IgD-negative memory B cell (primary cell): ENCODE measurements at regions not wholly inside any gene's neighbourhood (a gene's known extent, or its start where the extent isn't known, plus 50 kb on each side); places are given as distances from the start of the nearest gene placed in this dataset.

Experiments
- H3K27ac Mint-ChIP-seq, 3 donors: one replicate each; pipeline ENCODE4 v1.8.0; 2020 to 2022; ENCODE audit warnings: mild to moderate bottlenecking in 3 of 3, mixed read lengths in 3 of 3, moderate library complexity in 1 of 3
- H3K27me3 Mint-ChIP-seq: one replicate; pipeline ENCODE4 v1.8.0; 2021; ENCODE audit warnings: mixed read lengths
- H3K36me3 Mint-ChIP-seq: one replicate; pipeline ENCODE4 v1.8.0; 2020; ENCODE audit warnings: mild to moderate bottlenecking, mixed read lengths
- H3K4me1 Mint-ChIP-seq, 3 donors: one replicate each; pipeline ENCODE4 v1.8.0; 2020 to 2022; ENCODE audit warnings: mixed read lengths in 3 of 3, mild to moderate bottlenecking in 1 of 3
- H3K4me3 Mint-ChIP-seq, 4 donors: one replicate each; pipeline ENCODE4 v1.8.0; 2020 to 2022; ENCODE audit warnings: mild to moderate bottlenecking in 4 of 4, mixed read lengths in 4 of 4, moderate library complexity in 3 of 4
- H3K9me3 Mint-ChIP-seq, 3 donors: one replicate each; pipeline ENCODE4 v1.8.0; 2020 to 2021; ENCODE audit warnings: mixed read lengths in 3 of 3, mild to moderate bottlenecking in 1 of 3

DNA sequence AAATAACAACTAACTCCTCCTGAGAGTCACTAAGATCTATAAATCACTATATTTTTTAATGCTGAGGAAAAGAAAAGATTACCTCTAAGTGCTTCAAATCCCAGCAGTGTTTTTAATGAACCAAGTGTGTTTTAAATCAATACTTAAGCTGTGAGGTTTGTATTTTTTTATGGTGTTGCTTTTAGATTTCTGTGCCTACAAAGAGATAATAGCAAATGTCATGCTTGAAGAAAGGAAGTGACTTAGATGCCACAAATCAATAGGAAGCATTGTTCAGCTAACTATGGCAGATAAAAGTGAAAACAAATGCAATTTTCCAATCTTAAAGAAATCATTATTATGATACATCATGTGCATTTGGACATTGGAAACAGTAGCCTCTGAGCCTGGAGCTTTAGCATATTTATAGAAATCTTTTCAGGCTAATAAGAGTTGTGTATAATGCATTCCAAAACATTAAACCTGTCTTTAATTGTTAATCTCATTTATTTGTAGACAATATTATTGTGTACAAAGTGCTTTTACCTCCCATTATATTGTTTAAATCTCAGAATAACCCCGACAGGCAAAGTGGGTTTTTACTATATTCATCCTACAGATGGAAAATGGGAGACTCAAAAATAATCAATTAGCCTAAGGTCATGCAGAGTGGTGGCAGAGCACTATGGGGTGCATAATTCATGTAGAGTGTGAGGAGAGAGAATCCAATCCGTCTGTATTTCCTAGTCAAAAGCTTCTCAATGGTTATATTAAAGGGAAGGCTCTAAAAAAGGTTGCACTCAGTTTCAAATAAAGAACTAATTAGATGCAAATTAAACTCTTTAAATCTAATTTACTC, 486.2 kb downstream of the NAV3 start:
- H3K4me1 Mint-ChIP-seq, result no peaks in the 10 kb centered on the region

DNA sequence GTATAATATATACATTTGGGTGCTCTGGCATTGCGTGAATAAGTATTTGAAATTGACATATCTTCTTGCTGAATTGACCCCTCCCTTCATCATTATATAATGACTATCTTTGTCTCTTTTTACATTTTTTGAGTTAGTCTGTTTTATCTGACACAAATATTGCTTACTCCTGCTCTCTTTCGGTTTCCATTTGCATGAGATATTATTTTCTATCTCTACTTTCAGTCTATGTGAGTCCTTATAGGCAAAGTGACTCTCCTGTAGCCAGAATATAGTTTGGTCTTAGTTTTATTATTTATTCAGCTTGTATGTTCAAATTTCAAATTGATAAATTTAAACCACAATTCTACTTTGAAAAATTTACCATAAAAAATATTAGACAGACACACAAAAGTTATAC, 491.0 kb downstream of the NAV3 start:
- no peaks in the 10 kb centered on the region for H3K27me3 Mint-ChIP-seq
- no peaks in the 10 kb centered on the region for H3K4me1 Mint-ChIP-seq
- H3K27ac Mint-ChIP-seq, result no peak overlapping the region
- H3K36me3 Mint-ChIP-seq, result no peaks in the 10 kb centered on the region
- H3K4me3 Mint-ChIP-seq, result no peak overlapping the region
- peaks cover 0 to 2% (median 1%) of the 10 kb centered on the region in 3 donors for H3K9me3 Mint-ChIP-seq

More for the DNA sequence above, 486.2 kb downstream of the NAV3 start:
- Mint-ChIP-seq H3K9me3 (peaks cover 0 to 2% (median 1%) of the 10 kb centered on the region in 3 donors), H3K4me3 (no peak overlapping the region), H3K27ac (no peak overlapping the region), H3K27me3 (no peaks in the 10 kb centered on the region), H3K36me3 (no peaks in the 10 kb centered on the region)

DNA sequence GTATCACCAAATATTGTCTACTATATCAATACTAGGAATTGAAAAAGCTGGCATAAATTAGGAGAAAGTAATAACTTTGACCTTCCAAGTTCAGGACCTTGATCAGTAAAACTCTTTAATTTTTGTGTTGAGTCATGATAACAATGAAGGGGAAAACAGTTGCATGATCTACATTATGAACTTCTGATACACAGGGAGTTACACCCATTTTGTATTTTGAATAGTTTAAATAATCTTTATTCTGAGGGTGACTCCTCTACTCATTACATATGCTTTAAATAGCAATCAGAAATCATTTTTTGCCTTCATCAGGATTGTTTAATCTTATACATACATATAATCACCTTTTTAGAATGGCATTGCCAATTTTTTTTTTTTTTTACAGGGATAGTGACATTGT, 492.5 kb downstream of the NAV3 start:
- Mint-ChIP-seq H3K9me3 (peaks cover 0 to 2% (median 1%) of the 10 kb centered on the region in 3 donors), H3K36me3 (no peaks in the 10 kb centered on the region), H3K4me3 (no peak overlapping the region), H3K4me1 (no peaks in the 10 kb centered on the region), H3K27me3 (no peaks in the 10 kb centered on the region), H3K27ac (no peak overlapping the region)

DNA sequence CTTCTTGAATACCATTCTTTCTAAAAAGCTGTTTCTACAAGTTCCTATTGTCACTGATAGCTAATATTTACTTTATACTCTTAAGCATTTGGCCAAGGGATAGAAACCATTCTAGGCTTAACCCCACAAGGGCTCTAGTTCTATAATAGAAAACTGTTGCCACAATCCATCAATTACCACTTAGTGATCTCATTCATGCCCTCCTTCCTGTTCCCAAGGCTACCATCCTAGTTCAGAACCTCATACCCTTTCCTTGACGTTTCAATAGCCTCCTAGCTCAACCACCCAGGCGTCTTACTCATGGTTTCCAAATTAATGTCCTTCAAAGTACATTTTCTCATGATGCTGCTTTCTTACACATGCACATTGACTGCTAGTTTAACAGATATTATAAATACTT, 493.5 kb downstream of the NAV3 start:
- no peaks in the 10 kb centered on the region for H3K36me3 Mint-ChIP-seq
- no peak overlapping the region for H3K27ac Mint-ChIP-seq
- peaks cover 0 to 1% (median 0%) of the 10 kb centered on the region in 3 donors for H3K9me3 Mint-ChIP-seq
- H3K27me3 Mint-ChIP-seq, result no peaks in the 10 kb centered on the region
- no peak overlapping the region for H3K4me3 Mint-ChIP-seq
- no peaks in the 10 kb centered on the region for H3K4me1 Mint-ChIP-seq

DNA sequence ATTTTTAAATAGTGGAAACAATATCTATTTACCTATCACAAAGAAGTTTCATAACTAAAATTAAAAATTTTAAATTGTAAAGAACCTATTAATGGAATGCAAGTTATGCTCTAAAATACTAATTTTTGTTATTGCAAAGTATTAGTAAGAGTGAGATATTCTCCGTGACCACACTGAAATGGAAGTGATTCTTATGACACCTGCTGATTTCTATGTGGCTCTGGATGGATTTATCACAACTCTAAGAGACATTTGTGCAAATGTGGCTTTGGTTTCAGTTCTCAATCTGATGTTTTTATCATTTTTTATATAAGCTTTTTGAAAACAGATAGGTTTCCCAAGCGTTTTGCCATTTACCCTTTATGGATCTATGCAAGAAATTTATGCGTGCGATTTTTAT, 497.8 kb downstream of the NAV3 start:
- Mint-ChIP-seq H3K27ac (no peak overlapping the region), H3K27me3 (no peaks in the 10 kb centered on the region), H3K4me1 (no peaks in the 10 kb centered on the region), H3K36me3 (no peaks in the 10 kb centered on the region), H3K4me3 (no peak overlapping the region), H3K9me3 (peaks cover 0 to 3% (median 0%) of the 10 kb centered on the region in 3 donors)

DNA sequence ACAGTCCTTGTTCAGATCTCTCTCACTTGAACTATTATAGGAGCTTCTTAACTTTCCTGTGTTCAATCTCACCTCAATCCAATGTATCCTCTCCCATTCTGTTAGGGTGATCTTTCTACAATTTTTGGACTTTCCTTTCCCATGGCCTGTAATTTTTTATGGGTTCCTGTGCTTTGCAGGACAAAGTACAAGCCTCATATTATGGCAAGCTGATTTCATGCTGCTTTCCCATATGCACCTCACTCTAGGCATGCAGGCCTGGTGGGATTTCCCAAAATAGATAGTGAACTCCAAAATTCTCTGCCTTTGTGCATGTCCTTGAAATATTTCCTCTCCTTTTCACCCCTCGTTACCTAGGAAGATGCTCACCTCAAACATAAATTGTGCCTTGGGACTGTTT, 499.4 kb downstream of the NAV3 start:
- Mint-ChIP-seq H3K27me3 (no peaks in the 10 kb centered on the region), H3K4me1 (no peaks in the 10 kb centered on the region), H3K36me3 (no peaks in the 10 kb centered on the region), H3K9me3 (peaks cover 0 to 3% (median 0%) of the 10 kb centered on the region in 3 donors), H3K4me3 (no peak overlapping the region), H3K27ac (no peak overlapping the region)

DNA sequence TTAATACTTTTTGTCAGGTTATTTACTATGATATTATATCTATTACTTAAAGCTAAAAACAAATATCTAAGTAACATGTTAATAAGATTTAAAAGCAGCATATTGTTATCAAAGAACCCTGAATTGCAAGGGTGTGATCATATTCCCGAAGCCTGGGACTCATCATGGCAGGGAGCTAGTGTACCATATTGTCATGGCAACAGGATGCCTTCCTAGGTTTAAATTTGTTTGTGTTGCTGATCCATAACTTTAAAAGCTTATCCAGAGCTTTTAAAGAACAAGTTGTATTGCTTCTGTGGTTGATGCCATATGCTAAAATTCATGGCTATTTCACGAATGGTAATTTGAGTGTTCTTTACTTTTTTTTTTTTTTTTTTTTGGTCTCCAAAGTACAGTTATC, 500.5 kb downstream of the NAV3 start:
- Mint-ChIP-seq H3K27me3 (no peaks in the 10 kb centered on the region), H3K9me3 (peaks cover 0 to 3% (median 0%) of the 10 kb centered on the region in 3 donors), H3K27ac (no peak overlapping the region), H3K4me1 (no peaks in the 10 kb centered on the region), H3K4me3 (no peak overlapping the region), H3K36me3 (no peaks in the 10 kb centered on the region)

DNA sequence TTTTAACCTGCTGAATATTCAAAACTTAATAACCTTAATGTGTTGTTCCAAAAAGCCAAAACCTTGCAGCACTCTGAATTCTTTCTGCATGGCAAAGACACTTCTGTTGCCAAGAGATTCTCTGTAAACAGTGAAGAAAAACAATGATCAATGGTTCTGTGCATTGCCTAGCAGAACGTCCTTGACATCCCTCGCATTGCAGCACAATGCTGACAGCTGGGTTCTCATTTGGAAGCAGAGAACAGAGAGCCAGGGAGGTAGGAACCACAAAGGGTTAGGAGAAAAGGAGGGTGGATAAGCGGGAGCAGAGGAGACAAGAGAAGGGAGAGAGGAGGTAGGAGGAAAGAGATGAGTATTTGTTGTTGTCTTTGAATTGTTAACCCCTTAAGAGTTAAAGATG, 501.1 kb downstream of the NAV3 start:
- Mint-ChIP-seq H3K36me3 (no peaks in the 10 kb centered on the region), H3K27ac (no peak overlapping the region)

DNA sequence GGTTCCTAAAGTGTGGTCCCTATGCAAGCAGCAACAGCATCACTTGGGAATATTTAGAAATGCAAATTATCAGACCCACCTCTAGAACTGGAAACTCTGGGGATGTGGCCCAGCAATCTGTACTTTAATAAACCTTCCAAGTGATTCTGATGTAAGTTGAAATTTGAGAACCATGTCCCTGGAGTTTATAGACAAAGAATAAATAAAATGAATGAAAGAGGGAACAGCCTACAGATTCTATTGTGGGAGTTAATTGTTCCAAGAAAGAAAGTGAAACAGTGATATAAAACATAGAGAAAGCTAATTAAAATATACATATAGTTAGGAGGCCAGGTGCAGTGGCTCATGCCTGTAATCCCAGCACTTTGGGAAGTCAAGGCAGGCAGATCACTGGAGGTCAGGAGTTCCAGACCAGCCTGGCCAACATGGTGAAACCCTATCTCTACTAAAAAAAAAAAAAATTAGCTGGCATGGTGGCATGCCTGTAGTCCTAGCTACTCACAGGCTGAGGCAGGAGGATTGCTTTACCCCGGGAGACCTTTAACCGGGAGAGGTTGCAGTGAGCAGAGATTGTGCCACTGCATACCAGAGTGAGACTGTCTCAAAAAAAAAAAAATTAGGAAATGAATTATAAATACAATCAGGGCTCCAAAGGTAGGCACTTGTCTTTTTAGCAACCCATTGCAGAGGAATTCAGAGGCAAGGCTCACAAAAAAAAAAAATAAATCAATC, 507.5 kb downstream of the NAV3 start:
- Mint-ChIP-seq H3K27me3 (no peaks in the 10 kb centered on the region), H3K36me3 (no peaks in the 10 kb centered on the region), H3K27ac (no peak overlapping the region), H3K4me3 (no peak overlapping the region), H3K4me1 (no peaks in the 10 kb centered on the region), H3K9me3 (peaks cover 0 to 2% (median 0%) of the 10 kb centered on the region in 3 donors)

More for the DNA sequence above, 501.1 kb downstream of the NAV3 start:
- Mint-ChIP-seq H3K27me3 (no peaks in the 10 kb centered on the region), H3K9me3 (peaks cover 0 to 3% (median 0%) of the 10 kb centered on the region in 3 donors), H3K4me3 (no peak overlapping the region), H3K4me1 (no peaks in the 10 kb centered on the region)

DNA sequence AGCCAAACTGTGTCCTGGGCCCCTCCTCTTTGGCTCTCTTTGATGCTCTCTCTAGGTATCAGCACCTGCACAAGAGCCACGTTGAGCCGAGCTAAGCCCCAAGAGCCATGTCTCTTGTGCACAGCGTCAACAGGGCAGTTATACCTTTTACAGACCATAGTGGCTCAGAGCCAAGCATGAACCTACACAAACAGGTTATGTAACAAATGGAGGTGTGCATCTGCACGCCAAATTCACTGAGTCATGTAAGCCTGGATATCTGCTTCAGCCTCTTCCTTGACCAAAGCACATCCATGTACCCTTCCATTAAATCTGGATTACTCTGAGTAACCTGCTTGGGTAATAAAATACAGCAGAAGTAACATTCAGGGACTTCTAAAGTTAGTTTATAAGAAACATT, 509.7 kb downstream of the NAV3 start:
- no peaks in the 10 kb centered on the region for H3K36me3 Mint-ChIP-seq
- no peak overlapping the region for H3K27ac Mint-ChIP-seq
- no peaks in the 10 kb centered on the region for H3K27me3 Mint-ChIP-seq
- H3K9me3 Mint-ChIP-seq, result peaks cover 0 to 2% (median 0%) of the 10 kb centered on the region in 3 donors
- H3K4me3 Mint-ChIP-seq, result peak overlapping the region in 1 of 4 donors; percentile 74
- no peaks in the 10 kb centered on the region for H3K4me1 Mint-ChIP-seq

DNA sequence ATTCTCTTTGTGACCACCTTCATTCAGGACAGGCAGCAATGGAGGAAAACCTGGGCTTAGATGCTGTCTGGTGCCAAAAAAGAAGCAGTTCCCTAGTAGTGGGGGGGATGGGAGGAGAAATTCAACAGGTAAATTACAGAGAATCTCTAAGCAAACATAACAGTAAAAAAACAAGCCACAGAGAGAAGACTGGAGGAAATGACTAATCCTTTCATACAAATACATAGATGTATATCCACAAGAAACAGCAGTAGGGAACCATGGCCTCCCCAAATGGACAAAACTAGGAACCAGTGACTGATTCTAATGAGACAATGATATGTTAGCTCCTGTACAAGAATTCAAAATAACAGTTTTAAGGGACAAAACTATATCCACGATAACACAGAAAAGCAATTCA, 513.0 kb downstream of the NAV3 start:
- H3K4me3 Mint-ChIP-seq, result no peak overlapping the region
- no peaks in the 10 kb centered on the region for H3K36me3 Mint-ChIP-seq
- no peak overlapping the region for H3K27ac Mint-ChIP-seq
- H3K9me3 Mint-ChIP-seq, result peaks cover 3 to 9% (median 4%) of the 10 kb centered on the region in 3 donors
- H3K27me3 Mint-ChIP-seq, result no peaks in the 10 kb centered on the region
- H3K4me1 Mint-ChIP-seq, result no peaks in the 10 kb centered on the region

DNA sequence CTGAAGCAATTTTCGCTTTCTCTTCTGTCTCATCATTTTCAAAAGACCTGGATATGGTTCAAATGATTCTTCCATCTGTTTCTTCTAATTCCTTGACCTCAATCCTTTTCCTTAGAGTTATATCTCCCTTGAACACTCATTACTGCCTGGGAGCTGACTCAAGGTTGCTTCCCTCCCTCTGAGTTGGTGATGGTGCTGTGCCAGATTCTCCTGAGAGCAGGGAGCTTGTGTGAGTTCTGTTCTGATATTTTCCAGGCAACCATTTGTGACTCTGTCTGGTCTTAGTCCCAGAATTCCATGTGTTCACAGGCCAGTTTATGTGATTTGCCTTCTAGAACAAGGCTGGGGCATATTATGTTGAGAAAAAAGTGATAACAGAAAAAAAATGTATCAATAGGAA, 505.1 kb upstream of the SYT1 start:
- Mint-ChIP-seq H3K4me1 (no peaks in the 10 kb centered on the region), H3K36me3 (no peaks in the 10 kb centered on the region), H3K9me3 (no peaks in the 10 kb centered on the region), H3K27me3 (no peaks in the 10 kb centered on the region), H3K27ac (no peak overlapping the region), H3K4me3 (no peak overlapping the region)

DNA sequence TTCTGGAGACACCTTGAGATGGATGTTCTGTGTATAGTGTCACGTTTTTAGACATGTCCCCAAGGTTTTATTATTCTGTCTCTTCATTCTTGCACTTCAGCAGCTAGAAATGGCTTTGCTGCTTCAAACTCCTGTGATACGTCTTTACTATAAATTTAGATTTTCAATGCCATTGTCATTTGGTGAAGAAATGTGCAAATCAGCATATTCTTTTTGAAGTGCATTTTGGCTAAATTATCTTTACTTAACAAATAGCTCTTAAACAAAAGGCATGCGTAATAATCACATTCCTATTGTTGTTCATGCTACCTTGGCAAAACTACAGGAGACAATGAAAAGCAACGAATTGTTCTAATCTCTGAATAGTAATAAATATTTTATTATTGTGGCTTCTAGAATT, 502.9 kb upstream of the SYT1 start:
- no peak overlapping the region for H3K27ac Mint-ChIP-seq
- no peaks in the 10 kb centered on the region for H3K4me1 Mint-ChIP-seq
- no peaks in the 10 kb centered on the region for H3K36me3 Mint-ChIP-seq
- peaks cover 0 to 3% (median 2%) of the 10 kb centered on the region in 3 donors for H3K9me3 Mint-ChIP-seq
- no peak overlapping the region for H3K4me3 Mint-ChIP-seq
- H3K27me3 Mint-ChIP-seq, result no peaks in the 10 kb centered on the region

DNA sequence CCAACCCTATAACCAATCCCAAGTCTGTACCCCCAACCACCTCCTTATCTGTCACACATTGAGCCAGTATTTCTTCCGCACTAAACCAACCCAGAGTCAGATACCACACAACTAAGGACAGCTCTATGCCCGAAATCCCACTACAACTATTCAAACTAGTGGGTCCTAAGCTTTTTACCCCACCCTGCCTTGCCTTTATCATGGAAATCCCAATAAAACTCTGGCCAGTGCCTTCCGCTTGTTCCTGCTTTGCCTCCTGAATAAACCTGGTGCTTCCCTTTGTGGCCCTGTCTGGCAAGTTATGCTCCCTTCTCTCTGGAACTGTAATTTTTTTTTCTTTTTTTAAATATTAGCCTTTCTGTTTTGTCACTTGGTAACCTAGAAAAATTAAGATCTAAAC, 493.3 kb upstream of the SYT1 start:
- peaks cover 0 to 4% (median 2%) of the 10 kb centered on the region in 3 donors for H3K9me3 Mint-ChIP-seq
- H3K4me3 Mint-ChIP-seq, result no peak overlapping the region
- H3K27ac Mint-ChIP-seq, result no peak overlapping the region
- peaks cover 2% of the 10 kb centered on the region for H3K27me3 Mint-ChIP-seq
- H3K4me1 Mint-ChIP-seq, result peaks cover 0 to 1% (median 0%) of the 10 kb centered on the region in 3 donors
- H3K36me3 Mint-ChIP-seq, result no peaks in the 10 kb centered on the region

DNA sequence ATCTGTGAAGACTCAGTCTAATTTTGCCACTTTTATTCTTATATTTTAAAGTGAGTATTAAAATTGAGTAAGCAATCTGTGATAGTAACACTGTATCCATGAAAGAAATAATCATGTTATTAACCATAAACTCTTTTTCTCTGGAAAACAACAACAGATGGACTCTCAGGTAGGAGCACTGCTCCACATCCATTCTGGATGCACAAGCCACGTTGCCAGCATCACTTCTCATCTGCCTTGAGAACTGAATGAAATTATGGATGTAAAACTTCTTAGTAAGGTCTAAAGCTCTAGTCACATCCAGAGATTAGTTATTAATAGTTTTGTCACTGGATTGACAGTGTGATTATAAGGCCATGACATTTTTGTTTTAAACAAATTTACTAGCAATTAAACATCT, 489.1 kb upstream of the SYT1 start:
- Mint-ChIP-seq H3K27ac (no peak overlapping the region), H3K36me3 (no peaks in the 10 kb centered on the region), H3K9me3 (peaks cover 5 to 23% (median 14%) of the 10 kb centered on the region in 3 donors), H3K27me3 (peaks cover 2% of the 10 kb centered on the region), H3K4me1 (peaks cover 0 to 1% (median 0%) of the 10 kb centered on the region in 3 donors), H3K4me3 (no peak overlapping the region)
